K562 (cell line): ENCODE measurements at regions not wholly inside any gene's neighbourhood (a gene's known extent, or its start where the extent isn't known, plus 50 kb on each side); places are given as distances from the start of the nearest gene placed in this dataset.

Experiments used
- BCOR ChIP-seq: fragments of 450-650 bp; IDR thresholded peaks from 2 replicates; pipeline ENCODE4 v1.6.1; 2016
- DPF2 ChIP-seq: fragments of 450-650 bp; IDR thresholded peaks from 2 replicates; pipeline ENCODE4 v1.6.1; 2016
- E2F5 ChIP-seq: sonication (generic); formaldehyde crosslinking; IDR thresholded peaks from 2 replicates; pipeline ENCODE4 v1.8.0; 2022; ENCODE audit warnings: mild to moderate bottlenecking, missing genetic modification reagents
- ETV5 ChIP-seq: sonication (generic); formaldehyde crosslinking; IDR thresholded peaks from 2 replicates; pipeline ENCODE4 v1.4.0; 2020; ENCODE audit warnings: low read depth, mild to moderate bottlenecking, missing genetic modification reagents
- GTF2E2 ChIP-seq: fragments of 200-800 bp; sonication (Bioruptor generic); IDR thresholded peaks from 2 replicates; pipeline ENCODE4 v1.6.1; 2016; ENCODE audit warnings: missing genetic modification characterization, missing compliant biosample characterization
- MBD2 ChIP-seq: sonication (generic); IDR thresholded peaks from 2 replicates; pipeline ENCODE4 v1.6.1; 2016; ENCODE audit warnings: low read depth, borderline replicate concordance
- MEF2D ChIP-seq: conservative IDR thresholded peaks from 2 replicates; pipeline ENCODE4 v1.6.1; 2016; ENCODE audit warnings: low read depth, missing genetic modification characterization, missing compliant biosample characterization
- NELFE ChIP-seq: IDR thresholded peaks from 2 replicates; pipeline ENCODE4 v1.6.1; 2011; ENCODE audit warnings: mild to moderate bottlenecking; ENCODE audit not compliant: insufficient read depth, insufficient read length
- NFE2L1 ChIP-seq: fragments of 450-650 bp; IDR thresholded peaks from 2 replicates; pipeline ENCODE4 v1.6.1; 2016; ENCODE audit warnings: missing genetic modification characterization, low read depth, mild to moderate bottlenecking, missing compliant biosample characterization, moderate library complexity, borderline replicate concordance
- NFXL1 ChIP-seq: fragments of 450-650 bp; formaldehyde crosslinking; IDR thresholded peaks from 2 replicates; pipeline ENCODE4 v1.4.0; 2021; ENCODE audit warnings: mild to moderate bottlenecking
- PHB ChIP-seq: fragments of 250-450 bp; sonication (Bioruptor Pico); IDR thresholded peaks from 2 replicates; pipeline ENCODE4 v1.5.0; 2021
- POLR2A ChIP-seq: fragments of 450-650 bp; conservative IDR thresholded peaks from 2 replicates; pipeline ENCODE4 v1.6.1; 2016
- POLR2AphosphoS2 ChIP-seq: IDR thresholded peaks from 2 replicates; pipeline ENCODE4 v1.6.1; 2012; ENCODE audit warnings: low read length, improper control_type of control experiment
- POLR2G ChIP-seq: fragments of 200-400 bp; formaldehyde crosslinking; IDR thresholded peaks from 2 replicates; pipeline ENCODE4 v1.6.1; 2017; ENCODE audit warnings: low read depth, mild to moderate bottlenecking, antibody characterized with exemption, low read length, moderate library complexity
- RBM17 ChIP-seq: fragments of 200-400 bp; formaldehyde crosslinking; IDR thresholded peaks from 2 replicates; pipeline ENCODE4 v1.6.1; 2017; ENCODE audit warnings: low read depth, mild to moderate bottlenecking, low read length, borderline replicate concordance
- SREBF1 ChIP-seq: fragments of 150-350 bp; IDR thresholded peaks from 2 replicates; pipeline ENCODE4 v1.6.1; 2014; ENCODE audit warnings: antibody characterized with exemption, low read depth, low read length, borderline replicate concordance
- SRF ChIP-seq, 2 experiments: fragments of 250-450, 450-650 bp in 1 of 2; sonication (Bioruptor Pico) in 1 of 2; sonication (generic) in 1 of 2; formaldehyde crosslinking; IDR thresholded peaks; 2 replicates each; pipeline versions ENCODE4 v1.5.0 to v1.5.1; 2020 to 2022; ENCODE audit warnings: mild to moderate bottlenecking in 1 of 2, missing genetic modification reagents in 1 of 2
- SRSF7 ChIP-seq: fragments of 200-400 bp; formaldehyde crosslinking; optimal IDR thresholded peaks from 2 replicates; pipeline ENCODE3; 2017; ENCODE audit warnings: mild to moderate bottlenecking, low read depth, low read length
- TCF3 ChIP-seq: sonication (generic); formaldehyde crosslinking; IDR thresholded peaks from 2 replicates; pipeline ENCODE4 v1.4.0; 2020; ENCODE audit warnings: mild to moderate bottlenecking, missing genetic modification reagents
- TSC22D4 ChIP-seq: fragments of 450-650 bp; IDR thresholded peaks from 2 replicates; pipeline ENCODE4 v1.6.1; 2016; ENCODE audit warnings: missing genetic modification characterization, missing biosample characterization, control low read depth
- ZNF263 ChIP-seq: sonication (generic); formaldehyde crosslinking; IDR thresholded peaks from 2 replicates; pipeline ENCODE4 v1.8.0; 2022; ENCODE audit warnings: mild to moderate bottlenecking, missing genetic modification reagents, borderline replicate concordance
- ZNF41 ChIP-seq: fragments of 250-450 bp; sonication (Bioruptor Pico); conservative IDR thresholded peaks from 2 replicates; pipeline ENCODE4 v1.4.0; 2020; ENCODE audit warnings: mild to moderate bottlenecking
- ZNF449 ChIP-seq: fragments of 250-450 bp; sonication (Bioruptor Pico); IDR thresholded peaks from 2 replicates; pipeline ENCODE4 v1.8.0; 2022; ENCODE audit warnings: moderate library complexity, mild to moderate bottlenecking, inconsistent platforms
- ZSCAN32 ChIP-seq: fragments of 450-650 bp; formaldehyde crosslinking; IDR thresholded peaks from 2 replicates; pipeline ENCODE4 v1.4.0; 2020; ENCODE audit warnings: mild to moderate bottlenecking, moderate library complexity
- TF ChIP-seq, protein P1 (sequence below): fragments of 250-450 bp; sonication (Bioruptor Pico); IDR thresholded peaks from 2 replicates; pipeline ENCODE4 v1.8.0; 2022; ENCODE audit warnings: moderate library complexity, mild to moderate bottlenecking, inconsistent platforms
- TF ChIP-seq, protein P2 (sequence below): IDR thresholded peaks from 3 replicates; pipeline ENCODE4 v1.6.1; 2011; ENCODE audit warnings: borderline replicate concordance, mild to moderate bottlenecking, moderate library complexity; ENCODE audit not compliant: insufficient read length; ENCODE audit errors: extremely low read depth

- TF ChIP-seq, protein P1, sequence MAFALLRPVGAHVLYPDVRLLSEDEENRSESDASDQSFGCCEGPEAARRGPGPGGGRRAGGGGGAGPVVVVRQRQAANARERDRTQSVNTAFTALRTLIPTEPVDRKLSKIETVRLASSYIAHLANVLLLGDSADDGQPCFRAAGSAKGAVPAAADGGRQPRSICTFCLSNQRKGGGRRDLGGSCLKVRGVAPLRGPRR (CRISPR knock-in tag): no peak
- peak; percentile 71 for TF ChIP-seq NFE2L1 (tag)
- no peak for TF ChIP-seq POLR2G
- TF ChIP-seq MBD2: no peak
- TF ChIP-seq E2F5: no peak
- no peak for TF ChIP-seq GTF2E2
- TF ChIP-seq SRF (CRISPR knock-in tag; IDR thresholded peaks at IDR 0.05): no peak
- no peak for TF ChIP-seq NELFE
- TF ChIP-seq TCF3 (CRISPR knock-in tag): peak; percentile 26; the same call in 1 of the 2 replicates
- no peak for TF ChIP-seq TSC22D4 (tag)
- TF ChIP-seq ZNF449: no peak
- TF ChIP-seq PHB (CRISPR knock-in tag): no peak
- TF ChIP-seq MEF2D: no peak
- no peak for TF ChIP-seq SREBF1
- peak; percentile 38; the same call in 1 of the 2 replicates for TF ChIP-seq ZNF263
- TF ChIP-seq ZNF41 (CRISPR knock-in tag): no peak
- no peak for TF ChIP-seq POLR2AphosphoS2
- TF ChIP-seq NFXL1 (CRISPR knock-in tag): no peak
- 0 out of 2 replicates have a peak, but pooled peaks have one; percentile 11 for TF ChIP-seq BCOR
- TF ChIP-seq ETV5 (CRISPR knock-in tag): no peak
- TF ChIP-seq SRSF7: no peak
- TF ChIP-seq, protein P2, sequence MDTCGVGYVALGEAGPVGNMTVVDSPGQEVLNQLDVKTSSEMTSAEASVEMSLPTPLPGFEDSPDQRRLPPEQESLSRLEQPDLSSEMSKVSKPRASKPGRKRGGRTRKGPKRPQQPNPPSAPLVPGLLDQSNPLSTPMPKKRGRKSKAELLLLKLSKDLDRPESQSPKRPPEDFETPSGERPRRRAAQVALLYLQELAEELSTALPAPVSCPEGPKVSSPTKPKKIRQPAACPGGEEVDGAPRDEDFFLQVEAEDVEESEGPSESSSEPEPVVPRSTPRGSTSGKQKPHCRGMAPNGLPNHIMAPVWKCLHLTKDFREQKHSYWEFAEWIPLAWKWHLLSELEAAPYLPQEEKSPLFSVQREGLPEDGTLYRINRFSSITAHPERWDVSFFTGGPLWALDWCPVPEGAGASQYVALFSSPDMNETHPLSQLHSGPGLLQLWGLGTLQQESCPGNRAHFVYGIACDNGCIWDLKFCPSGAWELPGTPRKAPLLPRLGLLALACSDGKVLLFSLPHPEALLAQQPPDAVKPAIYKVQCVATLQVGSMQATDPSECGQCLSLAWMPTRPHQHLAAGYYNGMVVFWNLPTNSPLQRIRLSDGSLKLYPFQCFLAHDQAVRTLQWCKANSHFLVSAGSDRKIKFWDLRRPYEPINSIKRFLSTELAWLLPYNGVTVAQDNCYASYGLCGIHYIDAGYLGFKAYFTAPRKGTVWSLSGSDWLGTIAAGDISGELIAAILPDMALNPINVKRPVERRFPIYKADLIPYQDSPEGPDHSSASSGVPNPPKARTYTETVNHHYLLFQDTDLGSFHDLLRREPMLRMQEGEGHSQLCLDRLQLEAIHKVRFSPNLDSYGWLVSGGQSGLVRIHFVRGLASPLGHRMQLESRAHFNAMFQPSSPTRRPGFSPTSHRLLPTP: no peak
- TF ChIP-seq POLR2A: no peak
- no peak for TF ChIP-seq RBM17
- peak; percentile 71 for TF ChIP-seq DPF2
- no peak for TF ChIP-seq ZSCAN32 (CRISPR knock-in tag)
Measured at GRCh38 chrX:40434947-40435346, 145.8 kb upstream of the ATP6AP2 start (continued).
